Fibroblast of lung (primary cell): ENCODE measurements at regions not wholly inside any gene's neighbourhood (a gene's known extent, or its start where the extent isn't known, plus 50 kb on each side); places are given as distances from the start of the nearest gene placed in this dataset.
A peak's percentile ranks its signal among the peaks of the same experiment; 100 is the strongest.

Experiments used
- DNase-seq, 2 donors: peaks; one replicate each; pipeline versions ENCODE4 v3.0.0 to v3.0.0-alpha.2; 2010; ENCODE audit warnings: low read depth in 2 of 2
- H2AFZ ChIP-seq: 2 replicates; pipeline ENCODE4 v1.5.1; 2012; ENCODE audit warnings: low read length, control low read depth, inconsistent platforms
- H3K27ac ChIP-seq: 2 replicates; pipeline ENCODE4 v1.5.1; 2011; ENCODE audit warnings: low read length, control low read depth; ENCODE audit not compliant: insufficient read depth
- H3K27me3 ChIP-seq: 2 replicates; pipeline ENCODE4 v1.5.1; 2011; ENCODE audit warnings: mild to moderate bottlenecking, low read length; ENCODE audit not compliant: control insufficient read depth, insufficient read depth
- H3K36me3 ChIP-seq: 2 replicates; pipeline ENCODE4 v1.5.1; 2011; ENCODE audit warnings: low read length; ENCODE audit not compliant: control insufficient read depth, insufficient read depth
- H3K4me1 ChIP-seq: 2 replicates; pipeline ENCODE4 v1.5.1; 2011; ENCODE audit warnings: low read length; ENCODE audit not compliant: control insufficient read depth, insufficient read depth; ENCODE audit errors: extremely low read depth
- H3K4me2 ChIP-seq: 2 replicates; pipeline ENCODE4 v1.5.1; 2011; ENCODE audit warnings: low read length, control low read depth; ENCODE audit not compliant: insufficient read depth; ENCODE audit errors: extremely low read depth
- H3K4me3 ChIP-seq, 4 experiments: fragments of 200-600 bp in 1 of 4; sonication (generic) in 1 of 4; replicated peaks in 1 of 4; 2 replicates each; pipeline ENCODE4 v1.5.1; 2011 to 2016; ENCODE audit warnings: low read length in 4 of 4, low read depth in 3 of 4, mild to moderate bottlenecking in 3 of 4, control low read depth in 2 of 4, inconsistent platforms in 1 of 4, mixed read lengths in 1 of 4; ENCODE audit not compliant: insufficient read depth in 1 of 4; ENCODE audit errors: control extremely low read depth in 1 of 4
- H3K79me2 ChIP-seq: 2 replicates; pipeline ENCODE4 v1.5.1; 2012; ENCODE audit warnings: mild to moderate bottlenecking, low read length, inconsistent platforms; ENCODE audit not compliant: control insufficient read depth, insufficient read depth
- H3K9ac ChIP-seq: 2 replicates; pipeline ENCODE4 v1.5.1; 2011; ENCODE audit warnings: mild to moderate bottlenecking, low read length, control low read depth; ENCODE audit not compliant: insufficient read depth
- H3K9me3 ChIP-seq: 2 replicates; pipeline ENCODE4 v1.5.1; 2012; ENCODE audit warnings: low read depth, low read length; ENCODE audit not compliant: control insufficient read depth, insufficient read depth
- H4K20me1 ChIP-seq: 2 replicates; pipeline ENCODE4 v1.5.1; 2011; ENCODE audit warnings: low read length; ENCODE audit not compliant: control insufficient read depth, insufficient read depth; ENCODE audit errors: extremely low read depth
- EZH2 ChIP-seq: IDR thresholded peaks from 2 replicates; pipeline ENCODE4 v1.5.1; 2012; ENCODE audit warnings: low read length, control low read depth, mild to moderate bottlenecking; ENCODE audit errors: missing control alignments
- TF ChIP-seq, protein P1 (sequence below), 2 donors: IDR thresholded peaks in 1 of 2; conservative IDR thresholded peaks in 1 of 2; 1 replicate in 1 of 2; 2 replicates in 1 of 2; pipeline ENCODE4 v1.5.1; 2011 to 2012; ENCODE audit warnings: low read length in 2 of 2, control low read depth in 1 of 2, inconsistent platforms in 1 of 2, low read depth in 1 of 2, mild to moderate bottlenecking in 1 of 2

- H3K27me3 ChIP-seq = no peaks in the 10 kb centered on the region
- no peak for DNase-seq
- no peak overlapping the region for H3K27ac ChIP-seq
- no peak for TF ChIP-seq EZH2
- TF ChIP-seq, protein P1, sequence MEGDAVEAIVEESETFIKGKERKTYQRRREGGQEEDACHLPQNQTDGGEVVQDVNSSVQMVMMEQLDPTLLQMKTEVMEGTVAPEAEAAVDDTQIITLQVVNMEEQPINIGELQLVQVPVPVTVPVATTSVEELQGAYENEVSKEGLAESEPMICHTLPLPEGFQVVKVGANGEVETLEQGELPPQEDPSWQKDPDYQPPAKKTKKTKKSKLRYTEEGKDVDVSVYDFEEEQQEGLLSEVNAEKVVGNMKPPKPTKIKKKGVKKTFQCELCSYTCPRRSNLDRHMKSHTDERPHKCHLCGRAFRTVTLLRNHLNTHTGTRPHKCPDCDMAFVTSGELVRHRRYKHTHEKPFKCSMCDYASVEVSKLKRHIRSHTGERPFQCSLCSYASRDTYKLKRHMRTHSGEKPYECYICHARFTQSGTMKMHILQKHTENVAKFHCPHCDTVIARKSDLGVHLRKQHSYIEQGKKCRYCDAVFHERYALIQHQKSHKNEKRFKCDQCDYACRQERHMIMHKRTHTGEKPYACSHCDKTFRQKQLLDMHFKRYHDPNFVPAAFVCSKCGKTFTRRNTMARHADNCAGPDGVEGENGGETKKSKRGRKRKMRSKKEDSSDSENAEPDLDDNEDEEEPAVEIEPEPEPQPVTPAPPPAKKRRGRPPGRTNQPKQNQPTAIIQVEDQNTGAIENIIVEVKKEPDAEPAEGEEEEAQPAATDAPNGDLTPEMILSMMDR (conservative IDR thresholded peaks at IDR 0.05 in 1 of 2, IDR thresholded peaks at IDR 0.05 in 1 of 2; ENCODE audit: low read depth in 1 of 2, low read length in 2 of 2) = no peak
- no peak overlapping the region for H3K4me2 ChIP-seq
- no peak overlapping the region for H3K9ac ChIP-seq
- no peaks in the 10 kb centered on the region for H3K79me2 ChIP-seq
- H3K9me3 ChIP-seq = no peaks in the 10 kb centered on the region
- H3K4me3 ChIP-seq = no peak overlapping the region
- H2AFZ ChIP-seq = no peak overlapping the region
- H3K36me3 ChIP-seq = no peaks in the 10 kb centered on the region
- H3K4me1 ChIP-seq = no peaks in the 10 kb centered on the region
- H4K20me1 ChIP-seq = no peaks in the 10 kb centered on the region
These were observed 323.1 kb downstream of the ZPLD1 start for GRCh38 chr3:102757950-102758349.

DNA sequence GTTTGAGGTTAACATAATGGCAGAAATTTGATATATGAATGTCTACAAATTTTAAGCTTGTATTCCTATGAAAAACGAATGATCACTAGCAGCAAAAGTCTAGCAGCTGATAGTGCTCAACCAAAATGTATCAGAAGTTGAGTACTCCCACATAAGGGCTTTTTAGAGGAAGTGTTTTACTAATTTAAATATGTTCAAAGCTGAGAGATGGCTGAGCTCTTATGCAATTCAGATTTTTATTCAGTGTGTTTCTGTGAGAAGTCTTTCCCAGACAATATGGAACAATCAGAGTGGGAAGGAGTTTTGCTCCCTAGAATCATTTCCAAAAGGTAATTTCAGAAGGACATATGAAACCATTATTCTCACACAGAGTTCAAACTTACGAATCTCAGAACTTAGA is 327.0 kb downstream of the ZPLD1 start:
- Histone ChIP-seq H3K27me3 (no peaks in the 10 kb centered on the region), H3K9ac (no peak overlapping the region), H3K79me2 (no peaks in the 10 kb centered on the region), H2AFZ (no peak overlapping the region), H3K9me3 (no peaks in the 10 kb centered on the region), H3K4me3 (no peak overlapping the region), H3K4me2 (no peak overlapping the region), H3K4me1 (no peaks in the 10 kb centered on the region), H4K20me1 (no peaks in the 10 kb centered on the region), H3K27ac (no peak overlapping the region), H3K36me3 (no peaks in the 10 kb centered on the region)
- no peak for DNase-seq
- no peak for TF ChIP-seq EZH2
- TF ChIP-seq, protein P1 (conservative IDR thresholded peaks at IDR 0.05 in 1 of 2, IDR thresholded peaks at IDR 0.05 in 1 of 2; ENCODE audit: low read depth in 1 of 2, low read length in 2 of 2) = no peak

DNA sequence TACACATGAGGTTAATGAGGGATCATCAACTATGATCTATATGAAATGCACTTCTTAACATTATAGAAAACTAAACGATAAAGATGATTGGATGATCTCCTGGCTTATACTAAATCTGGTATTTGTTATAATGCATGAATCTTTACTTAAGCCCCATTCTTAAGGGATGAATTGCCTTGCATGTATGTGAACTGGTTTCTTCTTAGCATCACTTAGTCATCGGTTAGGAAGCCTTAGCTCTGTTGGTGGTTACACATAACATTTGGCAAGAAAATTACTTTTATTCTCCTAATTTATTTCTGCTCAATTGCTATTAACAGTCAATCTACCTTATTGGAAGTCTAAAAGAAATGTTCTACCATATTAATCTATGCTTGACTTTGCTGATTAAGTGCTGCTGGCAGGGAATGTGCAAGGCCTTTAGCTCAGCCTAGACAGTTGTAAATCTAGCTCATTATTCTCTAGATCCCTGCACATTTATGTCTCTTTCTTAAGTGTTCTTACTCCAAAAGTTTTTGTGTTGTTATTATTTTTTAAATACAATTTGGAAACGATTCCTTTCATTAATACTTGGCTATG is 356.0 kb downstream of the ZPLD1 start:
- TF ChIP-seq, protein P1 (conservative IDR thresholded peaks at IDR 0.05 in 1 of 2, IDR thresholded peaks at IDR 0.05 in 1 of 2; ENCODE audit: low read depth in 1 of 2, low read length in 2 of 2) = no peak
- TF ChIP-seq EZH2 = no peak
- Histone ChIP-seq H3K4me2 (no peak overlapping the region), H3K4me3 (no peak overlapping the region), H3K27ac (no peak overlapping the region), H3K36me3 (no peaks in the 10 kb centered on the region), H3K9ac (no peak overlapping the region), H2AFZ (no peak overlapping the region), H3K9me3 (no peaks in the 10 kb centered on the region), H4K20me1 (no peaks in the 10 kb centered on the region), H3K79me2 (no peaks in the 10 kb centered on the region), H3K27me3 (no peaks in the 10 kb centered on the region), H3K4me1 (no peaks in the 10 kb centered on the region)
- peak; percentile 67 to 93 for DNase-seq
